Mesendoderm (in vitro differentiated cells): ENCODE measurements at regions not wholly inside any gene's neighbourhood (a gene's known extent, or its start where the extent isn't known, plus 50 kb on each side); places are given as distances from the start of the nearest gene placed in this dataset.

ENCODE experiments used
- DNase-seq: peaks from one replicate; pipeline ENCODE4 v3.0.0; 2013
- H2AK5ac ChIP-seq: 2 replicates; pipeline ENCODE4 v1.6.1; 2013; ENCODE audit warnings: low read length, inconsistent platforms
- H2BK120ac ChIP-seq: 2 replicates; pipeline ENCODE4 v1.6.1; 2013; ENCODE audit warnings: low read depth, mild to moderate bottlenecking, low read length, moderate library complexity, mixed read lengths
- H2BK15ac ChIP-seq: replicated peaks from 2 replicates; pipeline ENCODE4 v1.6.1; 2013; ENCODE audit warnings: low read depth, mild to moderate bottlenecking, moderate library complexity
- H2BK5ac ChIP-seq: 2 replicates; pipeline ENCODE4 v1.6.1; 2013; ENCODE audit warnings: low read length, inconsistent platforms
- H3K18ac ChIP-seq: 2 replicates; pipeline ENCODE4 v1.6.1; 2013; ENCODE audit warnings: mild to moderate bottlenecking, low read length, mixed read lengths
- H3K23ac ChIP-seq: one replicate; pipeline ENCODE4 v1.6.1; 2013; ENCODE audit warnings: low read length
- H3K27ac ChIP-seq: 2 replicates; pipeline ENCODE4 v1.5.1; 2013; ENCODE audit warnings: low read depth, mild to moderate bottlenecking, inconsistent platforms, low read length, moderate library complexity
- H3K27me3 ChIP-seq: 2 replicates; pipeline ENCODE4 v1.6.1; 2013; ENCODE audit warnings: low read length, control low read depth, mild to moderate bottlenecking, inconsistent platforms; ENCODE audit not compliant: insufficient read depth, poor library complexity
- H3K36me3 ChIP-seq: 2 replicates; pipeline ENCODE4 v1.6.1; 2013; ENCODE audit warnings: low read length, inconsistent platforms; ENCODE audit not compliant: control insufficient read depth, insufficient read depth
- H3K4ac ChIP-seq: one replicate; pipeline ENCODE4 v1.6.1; 2013; ENCODE audit warnings: low read depth, mild to moderate bottlenecking, low read length, moderate library complexity
- H3K4me1 ChIP-seq: 2 replicates; pipeline ENCODE4 v1.6.1; 2013; ENCODE audit warnings: low read depth, low read length, inconsistent platforms; ENCODE audit not compliant: control insufficient read depth
- H3K4me2 ChIP-seq: 2 replicates; pipeline ENCODE4 v1.6.1; 2013; ENCODE audit warnings: low read length
- H3K4me3 ChIP-seq: 2 replicates; pipeline ENCODE4 v1.5.1; 2013; ENCODE audit warnings: mild to moderate bottlenecking, low read length
- H3K56ac ChIP-seq: one replicate; pipeline ENCODE4 v1.6.1; 2013; ENCODE audit warnings: low read length
- H3K79me1 ChIP-seq: 2 replicates; pipeline ENCODE4 v1.6.1; 2013; ENCODE audit warnings: low read length, inconsistent platforms
- H3K79me2 ChIP-seq: 2 replicates; pipeline ENCODE4 v1.6.1; 2013; ENCODE audit warnings: mild to moderate bottlenecking, low read length; ENCODE audit not compliant: control insufficient read depth, insufficient read depth
- H3K9ac ChIP-seq: 2 replicates; pipeline ENCODE4 v1.6.1; 2013; ENCODE audit warnings: low read length, inconsistent platforms
- H4K5ac ChIP-seq: one replicate; pipeline ENCODE4 v1.6.1; 2013; ENCODE audit warnings: low read length
- H4K8ac ChIP-seq: one replicate; pipeline ENCODE4 v1.6.1; 2013; ENCODE audit warnings: low read depth, mild to moderate bottlenecking, control low read depth, low read length, moderate library complexity
- whole genome bisulfite sequencing: extraction: QIAGEN DNeasy Blood & Tissue Kit; methylation state at CpG from one replicate; pipeline ENCODE4 v1.1.7; 2013; ENCODE audit warnings: low lambda C conversion rate, missing lambda C conversion rate; ENCODE audit not compliant: insufficient coverage; ENCODE audit errors: extremely low coverage; 5-methylcytosine and 5-hydroxymethylcytosine counted together

DNA sequence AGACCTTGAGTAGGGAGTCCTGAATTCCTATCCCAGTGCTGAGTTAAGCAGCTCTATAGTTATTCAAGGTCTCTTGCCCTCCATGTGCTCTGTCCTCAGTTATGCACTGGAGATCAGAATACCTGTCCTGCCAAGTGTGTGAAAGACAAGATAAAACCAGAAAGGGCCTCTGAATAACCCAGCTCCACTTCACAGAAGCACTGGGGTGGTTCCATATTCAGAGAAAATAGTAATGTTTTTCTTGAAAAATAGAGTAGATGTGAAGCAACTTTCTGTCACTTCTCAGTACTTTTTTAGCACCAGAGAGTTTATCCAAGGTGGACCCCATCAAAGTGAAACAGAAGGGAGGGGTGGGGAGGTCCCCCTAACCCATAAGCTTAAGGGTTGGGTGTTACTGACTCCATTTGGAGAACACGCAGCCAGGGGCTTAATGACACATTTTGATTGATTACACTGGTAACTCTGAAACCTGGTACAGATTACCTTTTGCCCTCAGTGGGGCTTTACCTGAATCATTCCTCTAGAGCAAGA, 509.8 kb upstream of the JARID2 start:
- Histone ChIP-seq H3K56ac (no peak overlapping the region), H3K4me2 (no peak overlapping the region), H4K8ac (no peak overlapping the region), H3K79me1 (no peaks in the 10 kb centered on the region), H2BK15ac (no peak overlapping the region), H2AK5ac (no peak overlapping the region), H3K27me3 (no peaks in the 10 kb centered on the region), H3K18ac (no peak overlapping the region), H3K36me3 (no peaks in the 10 kb centered on the region), H3K79me2 (no peaks in the 10 kb centered on the region), H2BK120ac (no peak overlapping the region), H3K4me1 (no peaks in the 10 kb centered on the region), H3K9ac (no peak overlapping the region), H3K23ac (no peak overlapping the region), H4K5ac (no peak overlapping the region), H2BK5ac (no peak overlapping the region), H3K27ac (no peak overlapping the region), H3K4ac (no peak overlapping the region), H3K4me3 (no peak overlapping the region)
- DNase-seq, result no peak
- WGBS, result no CpG with 5 or more reads among the region's 1 CpG

DNA sequence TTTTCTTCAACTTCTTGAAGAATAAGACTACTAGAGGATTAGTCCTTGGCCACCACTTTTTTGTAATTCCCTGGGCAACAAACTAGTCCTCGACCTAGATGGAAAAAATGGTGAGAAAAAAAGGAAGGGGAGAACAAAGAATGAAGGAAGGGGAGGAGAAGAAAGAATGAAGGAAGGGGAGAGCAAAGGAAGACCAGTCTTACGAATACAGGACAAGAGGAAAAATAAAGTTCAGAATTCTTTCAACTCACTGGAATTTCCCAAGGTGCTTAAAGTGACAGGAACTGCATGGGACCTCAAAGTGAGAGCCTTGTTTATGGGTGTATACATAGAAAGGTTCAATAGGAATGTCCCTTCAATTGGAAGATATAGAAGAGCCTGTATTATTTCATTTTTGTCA, 509.3 kb upstream of the JARID2 start:
- H3K27me3 ChIP-seq, result no peaks in the 10 kb centered on the region
- H2BK15ac ChIP-seq, result no peak overlapping the region
- WGBS, result no CpG with 5 or more reads among the region's 2 CpGs
- no peaks in the 10 kb centered on the region for H3K79me1 ChIP-seq
- no peak overlapping the region for H2BK120ac ChIP-seq
- no peak overlapping the region for H2AK5ac ChIP-seq
- H3K36me3 ChIP-seq, result no peaks in the 10 kb centered on the region
- no peak overlapping the region for H3K23ac ChIP-seq
- H4K5ac ChIP-seq, result no peak overlapping the region
- no peak overlapping the region for H3K18ac ChIP-seq
- H3K4me2 ChIP-seq, result no peak overlapping the region
- H2BK5ac ChIP-seq, result no peak overlapping the region
- no peak overlapping the region for H3K27ac ChIP-seq
- no peaks in the 10 kb centered on the region for H3K4me1 ChIP-seq
- no peak overlapping the region for H4K8ac ChIP-seq
- H3K79me2 ChIP-seq, result no peaks in the 10 kb centered on the region
- no peak overlapping the region for H3K4ac ChIP-seq
- DNase-seq, result no peak
- no peak overlapping the region for H3K56ac ChIP-seq
- no peak overlapping the region for H3K4me3 ChIP-seq
- H3K9ac ChIP-seq, result no peak overlapping the region

DNA sequence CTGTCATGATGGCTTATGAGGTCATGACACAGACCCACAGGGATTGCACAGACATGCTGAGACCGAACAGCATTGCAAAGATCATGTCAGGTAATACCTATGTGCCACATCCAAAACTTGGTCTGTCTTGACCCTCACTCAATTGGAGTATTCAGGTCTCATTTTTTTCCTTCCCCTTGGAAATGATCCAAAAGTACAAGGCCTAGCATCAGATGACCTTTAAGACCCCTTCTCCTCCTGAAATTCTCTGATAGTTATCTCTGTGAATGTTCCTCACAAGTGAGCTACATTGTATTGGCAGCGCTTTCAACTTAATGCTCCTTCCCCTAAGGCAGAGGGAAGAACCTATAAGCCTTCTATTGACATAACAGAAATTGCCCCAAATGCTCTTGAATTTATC, 507.4 kb upstream of the JARID2 start:
- Histone ChIP-seq H4K5ac (no peak overlapping the region), H2BK120ac (no peak overlapping the region), H3K27ac (no peak overlapping the region), H3K23ac (no peak overlapping the region), H3K4ac (no peak overlapping the region), H2AK5ac (no peak overlapping the region), H3K9ac (no peak overlapping the region), H2BK5ac (no peak overlapping the region), H3K4me3 (no peak overlapping the region), H3K27me3 (no peaks in the 10 kb centered on the region), H3K79me2 (no peaks in the 10 kb centered on the region), H3K4me2 (no peak overlapping the region), H2BK15ac (no peak overlapping the region), H3K56ac (no peak overlapping the region), H3K36me3 (no peaks in the 10 kb centered on the region), H3K4me1 (no peaks in the 10 kb centered on the region), H3K79me1 (no peaks in the 10 kb centered on the region), H3K18ac (no peak overlapping the region), H4K8ac (no peak overlapping the region)
- DNase-seq, result no peak
- WGBS, result no CpG with 5 or more reads among the region's 2 CpGs

DNA sequence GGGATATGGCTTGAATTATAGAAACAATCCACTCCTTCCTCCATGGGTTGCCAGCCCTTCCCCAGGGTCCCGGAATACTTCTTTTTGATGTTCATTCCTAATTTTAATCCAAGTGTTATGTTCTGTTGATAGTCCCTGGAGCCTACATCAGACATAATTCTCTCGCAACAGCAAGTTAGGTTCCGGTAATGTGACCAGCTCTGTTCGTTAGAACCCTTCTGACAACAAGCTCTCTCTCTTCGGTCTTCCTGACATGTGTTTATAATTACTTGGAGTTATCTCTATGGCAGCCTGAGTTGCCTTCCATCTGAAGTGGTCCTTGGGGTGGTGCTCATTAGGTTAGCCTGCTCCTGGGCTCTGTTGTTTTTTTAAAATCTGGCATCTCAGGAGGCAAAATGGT, 506.9 kb upstream of the JARID2 start:
- Histone ChIP-seq H4K8ac (no peak overlapping the region), H3K79me1 (no peaks in the 10 kb centered on the region), H3K36me3 (no peaks in the 10 kb centered on the region), H2BK120ac (no peak overlapping the region), H3K56ac (no peak overlapping the region), H2BK15ac (no peak overlapping the region), H2BK5ac (no peak overlapping the region), H3K27me3 (no peaks in the 10 kb centered on the region), H3K23ac (no peak overlapping the region), H4K5ac (no peak overlapping the region), H3K4me3 (no peak overlapping the region), H3K79me2 (no peaks in the 10 kb centered on the region), H3K27ac (no peak overlapping the region), H3K18ac (no peak overlapping the region), H3K4me1 (no peaks in the 10 kb centered on the region), H3K4ac (no peak overlapping the region), H2AK5ac (no peak overlapping the region), H3K9ac (no peak overlapping the region), H3K4me2 (no peak overlapping the region)
- no peak for DNase-seq
- no CpG with 5 or more reads among the region's 5 CpGs for WGBS

DNA sequence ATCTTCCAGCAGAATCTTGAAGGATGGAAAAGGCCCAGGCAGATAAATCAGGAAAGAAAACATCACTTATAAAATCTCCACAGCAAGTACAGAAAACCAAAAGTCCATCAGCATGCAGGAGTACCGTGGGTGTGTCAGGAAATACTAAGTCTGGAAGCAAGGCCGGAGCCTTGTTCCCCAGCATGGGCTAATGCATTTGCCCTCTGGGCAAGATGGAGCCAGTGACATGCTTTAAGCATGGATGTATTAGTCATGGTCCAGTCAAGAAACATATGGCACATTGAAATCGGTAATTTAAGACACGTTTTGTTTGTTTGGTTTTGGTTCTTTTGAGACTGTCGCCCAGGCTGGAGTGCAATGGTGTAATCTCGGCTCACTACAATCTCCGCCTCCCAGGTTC, 506.0 kb upstream of the JARID2 start:
- H3K18ac ChIP-seq, result no peak overlapping the region
- no CpG with 5 or more reads among the region's 7 CpGs for WGBS

DNA sequence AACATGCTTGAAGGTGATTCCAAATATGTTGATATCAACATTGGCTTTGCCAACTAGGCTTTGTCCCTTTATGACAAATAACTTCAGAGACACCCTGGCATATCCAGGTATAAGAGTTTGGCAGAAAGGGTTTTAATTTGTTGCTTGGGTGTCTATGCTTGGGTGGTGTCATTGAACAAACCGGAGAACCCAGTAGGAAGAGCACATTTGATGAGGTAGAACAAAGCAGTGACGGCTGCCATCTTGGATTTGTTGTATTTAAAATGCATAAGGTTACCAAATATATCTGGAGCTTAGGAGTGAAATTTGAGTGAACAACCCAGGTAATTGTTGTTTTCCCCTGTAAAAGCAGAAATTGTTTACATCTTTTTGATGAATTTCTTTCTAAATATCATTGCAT, 503.7 kb upstream of the JARID2 start:
- H3K79me2 ChIP-seq, result no peaks in the 10 kb centered on the region
- H3K18ac ChIP-seq, result no peak overlapping the region
- H3K79me1 ChIP-seq, result no peaks in the 10 kb centered on the region
- H3K4ac ChIP-seq, result no peak overlapping the region
- WGBS, result no CpG with 5 or more reads among the region's 2 CpGs
- no peak overlapping the region for H3K9ac ChIP-seq
- no peak overlapping the region for H3K23ac ChIP-seq
- no peak overlapping the region for H4K5ac ChIP-seq
- H4K8ac ChIP-seq, result no peak overlapping the region
- no peak overlapping the region for H2BK15ac ChIP-seq
- no peak for DNase-seq
- H3K4me2 ChIP-seq, result no peak overlapping the region
- H3K27me3 ChIP-seq, result no peaks in the 10 kb centered on the region
- H3K36me3 ChIP-seq, result no peaks in the 10 kb centered on the region
- H3K27ac ChIP-seq, result no peak overlapping the region
- H2BK5ac ChIP-seq, result no peak overlapping the region
- no peak overlapping the region for H3K56ac ChIP-seq
- H3K4me3 ChIP-seq, result no peak overlapping the region
- H2BK120ac ChIP-seq, result no peak overlapping the region
- no peak overlapping the region for H2AK5ac ChIP-seq
- no peaks in the 10 kb centered on the region for H3K4me1 ChIP-seq

More for the DNA sequence above, 506.0 kb upstream of the JARID2 start:
- Histone ChIP-seq H2BK5ac (no peak overlapping the region), H4K8ac (no peak overlapping the region), H3K79me1 (no peaks in the 10 kb centered on the region), H2BK15ac (no peak overlapping the region), H3K27ac (no peak overlapping the region), H3K56ac (no peak overlapping the region), H3K36me3 (no peaks in the 10 kb centered on the region), H3K4ac (no peak overlapping the region), H3K9ac (no peak overlapping the region), H3K4me3 (no peak overlapping the region), H4K5ac (no peak overlapping the region), H3K4me2 (no peak overlapping the region), H2BK120ac (no peak overlapping the region), H3K23ac (no peak overlapping the region), H2AK5ac (no peak overlapping the region), H3K79me2 (no peaks in the 10 kb centered on the region), H3K4me1 (no peaks in the 10 kb centered on the region), H3K27me3 (no peaks in the 10 kb centered on the region)
- DNase-seq, result no peak
